Mesothelial cell of epicardium (in vitro differentiated cells): ENCODE measurements at regions not wholly inside any gene's neighbourhood (a gene's known extent, or its start where the extent isn't known, plus 50 kb on each side); places are given as distances from the start of the nearest gene placed in this dataset.
A peak's percentile ranks its signal among the peaks of the same experiment; 100 is the strongest.

Source experiments
- DNase-seq, 2 experiments: peaks; one replicate each; pipeline ENCODE4 v3.0.0; 2021; ENCODE audit warnings: low spot score in 2 of 2; ENCODE audit not compliant: unreplicated experiment in 2 of 2
- H3K27ac Mint-ChIP-seq: 2 replicates; pipeline ENCODE4 v1.8.0; 2021; ENCODE audit warnings: mixed read lengths
- H3K27me3 Mint-ChIP-seq: 2 replicates; pipeline ENCODE4 v1.8.0; 2021; ENCODE audit warnings: low read depth, mixed read lengths
- H3K36me3 Mint-ChIP-seq: 2 replicates; pipeline ENCODE4 v1.8.0; 2021; ENCODE audit warnings: mixed read lengths
- H3K4me1 Mint-ChIP-seq: 2 replicates; pipeline ENCODE4 v1.8.0; 2021; ENCODE audit warnings: mixed read lengths
- H3K4me3 Mint-ChIP-seq: 2 replicates; pipeline ENCODE4 v1.8.0; 2021; ENCODE audit warnings: mild to moderate bottlenecking, moderate library complexity, mixed read lengths
- H3K9me3 Mint-ChIP-seq: 2 replicates; pipeline ENCODE4 v1.8.0; 2021; ENCODE audit warnings: mixed read lengths
- CTCF ChIP-seq: fragments of 200-600 bp; sonication (generic); IDR thresholded peaks from one replicate; pipeline ENCODE4 v1.5.0; 2021; ENCODE audit warnings: antibody characterized with exemption; ENCODE audit not compliant: unreplicated experiment

DNA sequence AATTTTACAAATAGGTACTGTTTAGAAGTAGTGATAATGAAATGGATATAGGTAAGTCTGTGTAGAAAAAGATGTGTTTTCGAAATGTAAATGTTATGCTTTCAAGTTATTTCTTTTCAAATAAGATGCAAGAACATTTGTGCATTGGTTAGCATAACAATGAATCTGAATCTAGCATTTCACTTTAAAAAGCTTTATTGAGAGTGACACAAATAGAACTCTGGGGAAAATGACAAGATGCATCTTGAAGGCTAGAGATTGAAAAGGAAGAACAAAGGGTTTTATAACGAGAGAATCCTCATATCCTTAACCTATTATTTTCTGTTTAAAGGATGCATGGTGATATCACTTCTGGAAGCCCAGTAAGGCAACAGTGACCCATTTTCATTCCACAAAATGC lies 639.9 kb upstream of the PTCHD4 start:
- H3K27ac Mint-ChIP-seq, result no peak overlapping the region
- H3K4me1 Mint-ChIP-seq, result peaks cover 29% of the 10 kb centered on the region
- no peaks in the 10 kb centered on the region for H3K36me3 Mint-ChIP-seq
- H3K27me3 Mint-ChIP-seq, result no peaks in the 10 kb centered on the region
- DNase-seq, result no peak
- no peak overlapping the region for H3K4me3 Mint-ChIP-seq
- TF ChIP-seq CTCF, result no peak
- peaks cover 14% of the 10 kb centered on the region for H3K9me3 Mint-ChIP-seq

GRCh38 chr6:48747471-48747870 lies 636.5 kb upstream of the PTCHD4 start:
- no peak for DNase-seq
- H3K27ac Mint-ChIP-seq, result peak overlapping the region; percentile 62
- no peak for TF ChIP-seq CTCF
- no peaks in the 10 kb centered on the region for H3K27me3 Mint-ChIP-seq
- H3K9me3 Mint-ChIP-seq, result peaks cover 10% of the 10 kb centered on the region
- H3K36me3 Mint-ChIP-seq, result no peaks in the 10 kb centered on the region
- H3K4me3 Mint-ChIP-seq, result no peak overlapping the region
- H3K4me1 Mint-ChIP-seq, result peaks cover 35% of the 10 kb centered on the region

GRCh38 chr6:48747040-48747439 lies 636.0 kb upstream of the PTCHD4 start:
- Mint-ChIP-seq H3K4me1 (peaks cover 35% of the 10 kb centered on the region), H3K27ac (peak overlapping the region; percentile 62), H3K36me3 (no peaks in the 10 kb centered on the region), H3K27me3 (no peaks in the 10 kb centered on the region), H3K4me3 (no peak overlapping the region), H3K9me3 (peaks cover 6% of the 10 kb centered on the region)
- no peak for TF ChIP-seq CTCF
- no peak for DNase-seq

GRCh38 chr6:48744948-48745347 lies 634.0 kb upstream of the PTCHD4 start:
- peaks cover 6% of the 10 kb centered on the region for H3K9me3 Mint-ChIP-seq
- no peaks in the 10 kb centered on the region for H3K27me3 Mint-ChIP-seq
- no peak overlapping the region for H3K4me3 Mint-ChIP-seq
- DNase-seq, result no peak
- H3K36me3 Mint-ChIP-seq, result no peaks in the 10 kb centered on the region
- peaks cover 32% of the 10 kb centered on the region for H3K4me1 Mint-ChIP-seq
- no peak for TF ChIP-seq CTCF
- peak overlapping the region; percentile 93 for H3K27ac Mint-ChIP-seq

GRCh38 chr6:48743738-48744137 lies 632.7 kb upstream of the PTCHD4 start:
- peak overlapping the region; percentile 62 for H3K27ac Mint-ChIP-seq
- H3K27me3 Mint-ChIP-seq, result no peaks in the 10 kb centered on the region
- TF ChIP-seq CTCF, result no peak
- peaks cover 6% of the 10 kb centered on the region for H3K9me3 Mint-ChIP-seq
- no peak overlapping the region for H3K4me3 Mint-ChIP-seq
- H3K36me3 Mint-ChIP-seq, result no peaks in the 10 kb centered on the region
- no peak for DNase-seq
- peaks cover 31% of the 10 kb centered on the region for H3K4me1 Mint-ChIP-seq
